OCI-LY3 (cell line): ENCODE measurements at regions not wholly inside any gene's neighbourhood (a gene's known extent, or its start where the extent isn't known, plus 50 kb on each side); places are given as distances from the start of the nearest gene placed in this dataset.
A peak's percentile ranks its signal among the peaks of the same experiment; 100 is the strongest.

Source experiments
- H2AFZ ChIP-seq: fragments of 200-600, 300-600 bp; shearing (Covaris generic); 2 replicates; pipeline ENCODE4 v1.6.0; 2014; ENCODE audit warnings: antibody characterized with exemption, low read depth, low read length
- H3K27ac ChIP-seq: fragments of 200-600, 300-600 bp; sonication (generic); 2 replicates; pipeline ENCODE4 v1.5.1; 2014; ENCODE audit warnings: mild to moderate bottlenecking, low read length, moderate library complexity, mixed read lengths
- H3K27me3 ChIP-seq: fragments of 200-600, 300-600 bp; sonication (generic); 2 replicates; pipeline ENCODE4 v1.6.1; 2014; ENCODE audit warnings: low read depth, low read length, mixed read lengths
- H3K36me3 ChIP-seq: fragments of 200-600, 300-600 bp; sonication (generic); replicated peaks from 2 replicates; pipeline ENCODE3; 2014; ENCODE audit warnings: low read depth, low read length, mixed read lengths
- H3K4me1 ChIP-seq: fragments of 300-600, 200-600 bp; sonication (generic); 2 replicates; pipeline ENCODE4 v1.6.1; 2014; ENCODE audit warnings: low read length, mixed read lengths
- H3K4me2 ChIP-seq: fragments of 200-600, 300-600 bp; sonication (generic); 2 replicates; pipeline ENCODE4 v1.6.1; 2014; ENCODE audit warnings: low read length, mixed read lengths
- H3K4me3 ChIP-seq: fragments of 300-600, 200-600 bp; sonication (generic); 2 replicates; pipeline ENCODE4 v1.5.1; 2014; ENCODE audit warnings: antibody characterized with exemption, mild to moderate bottlenecking, low read length, moderate library complexity
- H3K79me2 ChIP-seq: fragments of 300-600, 200-600 bp; shearing (Covaris generic); 2 replicates; pipeline ENCODE4 v1.6.1; 2014; ENCODE audit warnings: mild to moderate bottlenecking, low read length, mixed read lengths
- H3K9ac ChIP-seq: fragments of 300-600, 200-600 bp; shearing (Covaris generic); 2 replicates; pipeline ENCODE4 v1.6.0; 2014; ENCODE audit warnings: mild to moderate bottlenecking, low read length, moderate library complexity
- H3K9me3 ChIP-seq: fragments of 200-600, 300-600 bp; shearing (Covaris generic); 2 replicates; pipeline ENCODE4 v1.6.1; 2014; ENCODE audit warnings: low read length, mixed read lengths; ENCODE audit not compliant: insufficient read depth
- H4K20me1 ChIP-seq: fragments of 200-600, 300-600 bp; sonication (generic); 2 replicates; pipeline ENCODE4 v1.6.1; 2016; ENCODE audit warnings: low read length, mixed read lengths; ENCODE audit not compliant: insufficient read depth
- EZH2phosphoT487 ChIP-seq: fragments of 200-600 bp; shearing (Covaris generic); IDR thresholded peaks from 2 replicates; pipeline ENCODE4 v1.6.1; 2018; ENCODE audit warnings: antibody characterized with exemption, mixed run types, low read depth
- TF ChIP-seq, protein P1 (sequence below): fragments of 200-600, 300-600 bp; sonication (generic); IDR thresholded peaks from 2 replicates; pipeline ENCODE4 v1.5.1; 2014; ENCODE audit warnings: antibody characterized with exemption, low read length, low read depth

DNA sequence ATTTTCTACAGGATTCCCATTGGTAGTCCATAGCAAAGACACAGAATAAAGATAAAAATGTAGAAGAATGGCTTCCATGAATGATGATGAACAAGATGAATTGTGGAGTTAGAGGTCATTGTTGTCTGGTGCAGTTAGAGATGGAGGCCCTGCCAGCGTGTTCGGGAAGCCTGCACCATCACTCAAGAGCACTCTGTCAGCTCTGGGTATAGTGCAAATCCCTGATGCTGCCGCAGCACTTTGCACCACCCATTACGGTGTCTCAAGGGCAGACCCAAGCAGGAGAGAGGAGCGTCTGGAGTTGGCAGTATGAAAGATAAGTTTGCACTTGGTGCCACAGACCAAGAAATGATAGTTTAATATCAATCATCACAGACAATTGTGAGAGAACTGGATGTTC, 181.6 kb upstream of the CHST9 start:
- no peaks in the 10 kb centered on the region for H3K79me2 ChIP-seq
- no peak overlapping the region for H3K27ac ChIP-seq
- no peak overlapping the region for H3K4me2 ChIP-seq
- H2AFZ ChIP-seq, result no peak overlapping the region
- H4K20me1 ChIP-seq, result no peaks in the 10 kb centered on the region
- no peaks in the 10 kb centered on the region for H3K4me1 ChIP-seq
- H3K9ac ChIP-seq, result no peak overlapping the region
- no peak for TF ChIP-seq EZH2phosphoT487
- TF ChIP-seq, protein P1, sequence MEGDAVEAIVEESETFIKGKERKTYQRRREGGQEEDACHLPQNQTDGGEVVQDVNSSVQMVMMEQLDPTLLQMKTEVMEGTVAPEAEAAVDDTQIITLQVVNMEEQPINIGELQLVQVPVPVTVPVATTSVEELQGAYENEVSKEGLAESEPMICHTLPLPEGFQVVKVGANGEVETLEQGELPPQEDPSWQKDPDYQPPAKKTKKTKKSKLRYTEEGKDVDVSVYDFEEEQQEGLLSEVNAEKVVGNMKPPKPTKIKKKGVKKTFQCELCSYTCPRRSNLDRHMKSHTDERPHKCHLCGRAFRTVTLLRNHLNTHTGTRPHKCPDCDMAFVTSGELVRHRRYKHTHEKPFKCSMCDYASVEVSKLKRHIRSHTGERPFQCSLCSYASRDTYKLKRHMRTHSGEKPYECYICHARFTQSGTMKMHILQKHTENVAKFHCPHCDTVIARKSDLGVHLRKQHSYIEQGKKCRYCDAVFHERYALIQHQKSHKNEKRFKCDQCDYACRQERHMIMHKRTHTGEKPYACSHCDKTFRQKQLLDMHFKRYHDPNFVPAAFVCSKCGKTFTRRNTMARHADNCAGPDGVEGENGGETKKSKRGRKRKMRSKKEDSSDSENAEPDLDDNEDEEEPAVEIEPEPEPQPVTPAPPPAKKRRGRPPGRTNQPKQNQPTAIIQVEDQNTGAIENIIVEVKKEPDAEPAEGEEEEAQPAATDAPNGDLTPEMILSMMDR, result no peak
- H3K36me3 ChIP-seq, result no peaks in the 10 kb centered on the region
- no peaks in the 10 kb centered on the region for H3K27me3 ChIP-seq
- H3K4me3 ChIP-seq, result no peak overlapping the region
- no peaks in the 10 kb centered on the region for H3K9me3 ChIP-seq

DNA sequence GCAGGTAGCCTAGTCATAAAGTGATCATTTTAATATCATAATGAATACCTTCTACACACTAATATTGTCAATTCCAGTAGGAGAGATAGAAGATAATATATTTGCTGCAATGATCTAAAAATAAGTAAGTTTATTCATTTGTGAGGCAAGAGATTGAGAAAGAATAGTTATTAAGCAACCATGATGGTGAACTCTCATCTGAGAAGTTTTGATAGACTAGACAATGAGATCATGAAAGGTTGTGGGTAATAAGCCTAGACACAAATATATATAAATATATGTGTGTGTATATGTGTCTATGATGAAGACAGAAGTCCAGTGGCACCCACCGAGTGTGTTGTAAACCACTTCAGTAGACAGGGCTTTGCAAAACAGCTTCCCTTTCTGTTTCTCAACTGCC, 181.0 kb upstream of the CHST9 start:
- no peak overlapping the region for H3K27ac ChIP-seq
- H3K9ac ChIP-seq, result no peak overlapping the region
- H3K79me2 ChIP-seq, result no peaks in the 10 kb centered on the region
- H3K4me3 ChIP-seq, result no peak overlapping the region
- no peaks in the 10 kb centered on the region for H4K20me1 ChIP-seq
- TF ChIP-seq, protein P1, result no peak
- no peak for TF ChIP-seq EZH2phosphoT487
- H3K27me3 ChIP-seq, result no peaks in the 10 kb centered on the region
- H3K36me3 ChIP-seq, result no peaks in the 10 kb centered on the region
- no peaks in the 10 kb centered on the region for H3K4me1 ChIP-seq
- no peak overlapping the region for H2AFZ ChIP-seq
- no peaks in the 10 kb centered on the region for H3K9me3 ChIP-seq
- no peak overlapping the region for H3K4me2 ChIP-seq

DNA sequence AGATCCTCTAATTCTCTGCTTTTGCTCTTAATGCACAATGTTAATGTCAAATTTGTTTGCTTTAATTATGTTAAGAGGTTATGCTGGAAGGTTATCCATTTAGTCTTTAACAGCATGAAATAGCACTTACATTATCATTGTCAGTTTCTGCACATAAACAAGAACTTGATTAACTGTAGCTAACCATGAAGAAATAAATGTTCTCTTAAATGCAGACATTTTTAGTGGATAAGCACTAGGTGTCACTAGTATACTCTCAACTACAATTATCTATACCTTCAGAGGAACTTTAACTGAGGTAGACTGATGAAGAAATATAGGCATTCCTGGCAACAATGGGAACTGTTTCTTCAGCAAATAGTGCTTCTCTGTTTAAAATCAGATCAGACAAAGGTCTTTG, 178.8 kb upstream of the CHST9 start:
- Histone ChIP-seq H3K27me3 (no peaks in the 10 kb centered on the region), H3K27ac (no peak overlapping the region), H3K9me3 (no peaks in the 10 kb centered on the region), H3K9ac (no peak overlapping the region), H3K4me1 (no peaks in the 10 kb centered on the region), H3K4me3 (no peak overlapping the region), H2AFZ (no peak overlapping the region), H3K4me2 (no peak overlapping the region), H4K20me1 (no peaks in the 10 kb centered on the region), H3K79me2 (no peaks in the 10 kb centered on the region), H3K36me3 (no peaks in the 10 kb centered on the region)
- no peak for TF ChIP-seq EZH2phosphoT487
- TF ChIP-seq, protein P1, result peak; percentile 57

DNA sequence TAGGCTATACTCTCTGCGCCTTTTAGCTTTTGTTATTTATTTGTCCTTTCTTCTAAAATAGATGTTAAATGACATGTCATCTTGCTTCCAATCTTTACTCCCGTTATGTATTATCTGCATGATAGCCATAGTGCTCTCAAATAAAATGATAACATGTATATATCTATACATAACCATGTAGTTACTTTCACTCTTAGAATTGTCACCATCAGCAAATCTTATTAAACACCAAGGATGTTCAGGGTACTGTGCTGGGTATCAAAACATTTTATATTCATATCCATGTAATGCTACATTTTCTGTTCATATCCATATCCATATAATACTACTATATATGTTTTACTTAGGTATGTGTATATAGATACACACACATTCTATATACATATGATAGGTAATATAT, 176.4 kb upstream of the CHST9 start:
- Histone ChIP-seq H3K27me3 (no peaks in the 10 kb centered on the region), H3K4me3 (no peak overlapping the region), H3K9me3 (no peaks in the 10 kb centered on the region), H3K4me1 (no peaks in the 10 kb centered on the region), H3K27ac (no peak overlapping the region), H3K4me2 (no peak overlapping the region), H4K20me1 (no peaks in the 10 kb centered on the region), H3K79me2 (no peaks in the 10 kb centered on the region), H2AFZ (no peak overlapping the region), H3K36me3 (no peaks in the 10 kb centered on the region), H3K9ac (no peak overlapping the region)
- TF ChIP-seq EZH2phosphoT487, result no peak
- TF ChIP-seq, protein P1, result no peak
